ENCODE measurements at regions not wholly inside any gene's neighbourhood (a gene's known extent, or its start where the extent isn't known, plus 50 kb on each side); places are given as distances from the start of the nearest gene placed in this dataset.

DNA sequence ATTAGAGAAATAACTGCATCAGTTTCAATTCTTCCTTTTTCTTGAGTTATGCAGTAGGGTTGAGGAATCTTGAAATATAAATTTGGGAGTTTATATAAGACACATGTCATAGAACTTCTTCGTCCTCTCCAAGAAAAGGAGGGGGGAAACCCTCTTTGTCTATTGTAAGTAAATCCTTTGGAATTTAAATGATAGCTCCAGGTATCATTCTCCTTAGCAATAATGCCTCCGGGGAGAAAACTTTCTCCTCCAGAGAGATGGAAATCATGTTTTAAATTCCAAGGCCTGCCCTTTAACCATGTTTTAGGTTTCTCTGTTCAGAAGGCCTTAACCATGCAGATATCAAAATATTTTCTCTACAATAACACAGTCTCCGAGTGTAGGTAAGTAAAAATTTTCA lies 899.7 kb upstream of the GCFC2 start:
- TF ChIP-seq POLR2A (IDR thresholded peaks at IDR 0.05): no peak
- TF ChIP-seq, protein P1, sequence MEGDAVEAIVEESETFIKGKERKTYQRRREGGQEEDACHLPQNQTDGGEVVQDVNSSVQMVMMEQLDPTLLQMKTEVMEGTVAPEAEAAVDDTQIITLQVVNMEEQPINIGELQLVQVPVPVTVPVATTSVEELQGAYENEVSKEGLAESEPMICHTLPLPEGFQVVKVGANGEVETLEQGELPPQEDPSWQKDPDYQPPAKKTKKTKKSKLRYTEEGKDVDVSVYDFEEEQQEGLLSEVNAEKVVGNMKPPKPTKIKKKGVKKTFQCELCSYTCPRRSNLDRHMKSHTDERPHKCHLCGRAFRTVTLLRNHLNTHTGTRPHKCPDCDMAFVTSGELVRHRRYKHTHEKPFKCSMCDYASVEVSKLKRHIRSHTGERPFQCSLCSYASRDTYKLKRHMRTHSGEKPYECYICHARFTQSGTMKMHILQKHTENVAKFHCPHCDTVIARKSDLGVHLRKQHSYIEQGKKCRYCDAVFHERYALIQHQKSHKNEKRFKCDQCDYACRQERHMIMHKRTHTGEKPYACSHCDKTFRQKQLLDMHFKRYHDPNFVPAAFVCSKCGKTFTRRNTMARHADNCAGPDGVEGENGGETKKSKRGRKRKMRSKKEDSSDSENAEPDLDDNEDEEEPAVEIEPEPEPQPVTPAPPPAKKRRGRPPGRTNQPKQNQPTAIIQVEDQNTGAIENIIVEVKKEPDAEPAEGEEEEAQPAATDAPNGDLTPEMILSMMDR (IDR thresholded peaks at IDR 0.05): no peak

DNA sequence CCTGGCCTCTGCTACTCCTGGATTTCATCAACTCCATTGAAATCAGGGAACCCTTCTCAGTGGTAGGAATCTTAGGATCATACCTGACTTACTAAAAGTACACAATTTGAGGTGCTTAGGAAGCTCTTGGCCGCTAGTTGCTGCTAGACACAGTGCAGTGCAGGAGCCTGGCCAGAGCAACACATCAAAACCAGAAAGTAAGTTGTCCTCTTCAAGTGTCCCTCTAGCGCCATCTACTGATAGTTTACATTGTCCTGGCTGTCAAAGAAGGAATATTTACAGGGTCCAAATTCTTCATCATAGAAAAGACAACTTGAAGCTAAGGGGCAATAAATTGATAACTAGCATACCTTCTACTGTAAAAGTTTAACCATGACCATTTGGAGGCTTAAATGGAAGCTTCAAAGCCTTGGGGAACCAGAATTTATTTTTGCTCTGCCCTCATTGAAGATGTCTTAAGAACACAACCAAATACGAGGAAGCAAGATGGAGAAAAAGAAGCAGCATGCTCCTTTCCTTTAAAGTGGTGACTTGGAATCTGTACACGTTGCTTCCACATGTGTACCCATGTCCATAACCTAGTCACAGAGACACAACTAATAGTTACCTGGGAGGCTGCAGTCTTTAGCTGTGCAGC lies 889.1 kb upstream of the GCFC2 start:
- Histone ChIP-seq H3K36me3 (replicated peaks in 1 of 2; ENCODE audit: insufficient read depth in 1 of 2, low read depth in 2 of 2) (no peaks in the 10 kb centered on the region), H3K27me3 (no peaks in the 10 kb centered on the region), H3K4me1 (no peaks in the 10 kb centered on the region), H3K9me3 (no peaks in the 10 kb centered on the region), H3K27ac (no peak overlapping the region), H3K4me3 (no peak overlapping the region)
- intact Hi-C loops (cut with DNase I): loop anchor here (5.0 to 10.0 kb wide), 2 partner anchors 393 to 965 kb away; no protein-coding TSS in a partner anchor
- DNase-seq: peak; percentile 51 to 82 (median 70)
- WGBS, 2 donors: 5 to 11% methylated on average over 4 of the region's 4 CpGs
- peak; percentile 87 for ATAC-seq
- TF ChIP-seq, protein P1 (IDR thresholded peaks at IDR 0.05): peak; percentile 56 to 90 (median 81)
- TF ChIP-seq POLR2A (IDR thresholded peaks at IDR 0.05): no peak

More for the DNA sequence above, 899.7 kb upstream of the GCFC2 start:
- Histone ChIP-seq H3K27me3 (no peaks in the 10 kb centered on the region), H3K4me1 (no peaks in the 10 kb centered on the region), H3K27ac (no peak overlapping the region), H3K36me3 (replicated peaks in 1 of 2; ENCODE audit: insufficient read depth in 1 of 2, low read depth in 2 of 2) (no peaks in the 10 kb centered on the region), H3K9me3 (no peaks in the 10 kb centered on the region), H3K4me3 (no peak overlapping the region)
- 67 to 80% methylated on average over 3 of the region's 3 CpGs for WGBS, 2 donors
- DNase-seq: no peak
- intact Hi-C loops (cut with DNase I): loop anchor here (5.0 kb wide), 1 partner anchor 423 kb away; no protein-coding TSS in a partner anchor
- ATAC-seq: no peak

GRCh38 chr2:76584474-76584873 lies 873.8 kb upstream of the GCFC2 start:
- H3K9me3 ChIP-seq: no peaks in the 10 kb centered on the region
- no peak overlapping the region for H3K4me3 ChIP-seq
- no peak overlapping the region for H3K27ac ChIP-seq
- TF ChIP-seq, protein P1 (IDR thresholded peaks at IDR 0.05): no peak
- TF ChIP-seq POLR2A (IDR thresholded peaks at IDR 0.05): no peak
- ATAC-seq (no peak), DNase-seq (no peak)
- no peaks in the 10 kb centered on the region for H3K4me1 ChIP-seq
- no peaks in the 10 kb centered on the region for H3K27me3 ChIP-seq
- 46 to 55% methylated on average over 3 of the region's 3 CpGs for WGBS, 2 donors
- H3K36me3 ChIP-seq (replicated peaks in 1 of 2; ENCODE audit: insufficient read depth in 1 of 2, low read depth in 2 of 2): no peaks in the 10 kb centered on the region
- intact Hi-C loops (cut with DNase I): no loop called here

DNA sequence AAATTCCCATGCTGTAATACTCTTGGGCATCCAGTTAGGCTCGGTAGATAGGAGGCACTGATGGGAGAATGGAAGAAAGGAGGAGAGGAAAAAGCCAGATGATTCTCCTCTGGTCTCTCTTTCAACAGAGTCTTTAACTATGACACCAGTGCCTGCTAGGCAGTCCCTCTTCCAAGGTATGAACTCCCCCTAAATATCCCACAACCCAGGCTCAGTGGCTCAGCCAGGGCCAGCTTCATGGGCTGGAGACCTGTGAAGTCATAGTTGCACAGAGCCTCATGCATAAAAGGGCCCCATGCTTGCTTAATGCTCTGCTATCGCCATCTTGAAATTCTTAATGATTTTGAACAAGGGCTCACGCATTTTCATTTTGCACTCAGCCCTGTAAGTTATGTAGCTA lies 869.2 kb upstream of the GCFC2 start:
- no peak for TF ChIP-seq POLR2A (IDR thresholded peaks at IDR 0.05)
- TF ChIP-seq, protein P1 (IDR thresholded peaks at IDR 0.05): no peak
- intact Hi-C loops (cut with DNase I): no loop called here
- Histone ChIP-seq H3K36me3 (replicated peaks in 1 of 2; ENCODE audit: insufficient read depth in 1 of 2, low read depth in 2 of 2) (no peaks in the 10 kb centered on the region), H3K27me3 (no peaks in the 10 kb centered on the region), H3K4me3 (no peak overlapping the region), H3K27ac (no peak overlapping the region), H3K4me1 (no peaks in the 10 kb centered on the region), H3K9me3 (no peaks in the 10 kb centered on the region)
- no peak for ATAC-seq
- DNase-seq: no peak
- 76 to 81% methylated on average over 3 of the region's 3 CpGs for WGBS, 2 donors

DNA sequence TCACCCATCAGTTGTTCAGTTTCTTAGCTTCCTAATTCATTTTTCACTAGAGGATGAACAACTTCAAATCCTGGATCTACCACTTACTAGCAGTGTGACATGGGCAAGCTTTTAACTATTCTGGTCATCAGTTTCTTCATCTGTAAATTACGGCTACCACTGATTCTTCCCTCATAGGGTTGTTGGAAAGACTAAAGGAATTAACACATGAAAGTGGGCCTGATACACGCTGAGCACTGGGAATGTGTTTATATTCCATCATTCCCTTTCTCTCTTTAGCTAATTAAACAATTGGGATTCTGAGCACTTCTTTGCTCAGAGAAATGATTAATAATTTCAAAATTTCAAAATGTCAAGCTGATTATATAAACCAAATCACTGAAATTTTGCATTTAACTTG lies 862.3 kb upstream of the GCFC2 start:
- no peaks in the 10 kb centered on the region for H3K9me3 ChIP-seq
- H3K4me1 ChIP-seq: no peaks in the 10 kb centered on the region
- ATAC-seq (no peak), DNase-seq (no peak)
- WGBS, 2 donors: 69 to 82% methylated on average over 2 of the region's 2 CpGs
- no peaks in the 10 kb centered on the region for H3K27me3 ChIP-seq
- no peak overlapping the region for H3K4me3 ChIP-seq
- H3K36me3 ChIP-seq (replicated peaks in 1 of 2; ENCODE audit: insufficient read depth in 1 of 2, low read depth in 2 of 2): no peaks in the 10 kb centered on the region
- intact Hi-C loops (cut with DNase I): no loop called here
- TF ChIP-seq, protein P1 (IDR thresholded peaks at IDR 0.05): no peak
- TF ChIP-seq POLR2A (IDR thresholded peaks at IDR 0.05): no peak
- no peak overlapping the region for H3K27ac ChIP-seq
